ENCODE measurements at regions not wholly inside any gene's neighbourhood (a gene's known extent, or its start where the extent isn't known, plus 50 kb on each side); places are given as distances from the start of the nearest gene placed in this dataset.

DNA sequence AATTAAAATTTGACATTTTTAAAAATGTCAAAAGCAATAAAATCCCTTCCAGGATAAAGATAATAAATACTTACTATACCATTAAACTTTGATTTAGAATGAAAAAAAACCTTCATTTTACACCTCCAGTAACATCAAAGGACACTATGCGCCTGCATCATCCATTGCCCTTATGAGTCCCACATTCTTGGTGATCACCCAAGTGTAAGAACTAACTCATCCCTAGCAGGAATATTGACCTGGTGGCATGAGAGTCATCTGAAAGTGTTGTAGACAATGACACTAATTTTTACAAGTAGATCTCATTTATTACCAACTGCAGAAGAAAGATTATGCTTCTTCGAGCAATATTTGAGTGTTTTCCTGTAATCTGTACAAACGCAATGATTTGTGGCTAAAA is 1128.9 kb downstream of the EFNB2 start:
- Mint-ChIP-seq H3K9me3 (peaks cover 8% of the 10 kb centered on the region), H3K4me1 (no peaks in the 10 kb centered on the region), H3K27me3 (no peaks in the 10 kb centered on the region), H3K36me3 (ENCODE audit: insufficient read depth) (no peaks in the 10 kb centered on the region), H3K4me3 (no peak overlapping the region), H3K27ac (ENCODE audit: low read depth) (no peak overlapping the region)
- DNase-seq (ENCODE audit: low spot score in 2 of 2) (no peak), ATAC-seq (replicated peaks; ENCODE audit: extremely low read depth, poor library complexity, severe bottlenecking) (no peak)

DNA sequence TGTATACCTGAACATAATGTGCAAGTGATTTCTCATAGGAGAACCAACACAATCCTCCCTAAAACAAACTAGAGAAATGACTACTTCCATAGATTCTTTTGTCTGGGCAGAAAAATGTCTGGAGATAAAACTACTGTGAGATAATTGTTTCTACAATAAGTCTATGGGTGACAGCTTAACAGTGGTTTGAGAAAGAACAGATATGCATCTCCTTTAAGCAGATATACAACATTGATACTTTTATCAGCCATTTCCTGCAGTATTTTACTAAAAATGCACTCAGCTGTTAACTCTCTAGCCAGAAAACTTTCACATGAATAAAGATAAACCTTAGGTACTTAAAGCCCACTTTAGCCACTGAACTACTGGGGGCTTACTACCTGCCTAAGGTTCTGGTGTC is 1132.4 kb downstream of the EFNB2 start:
- H3K36me3 Mint-ChIP-seq (ENCODE audit: insufficient read depth) = no peaks in the 10 kb centered on the region
- H3K4me3 Mint-ChIP-seq = no peak overlapping the region
- no peaks in the 10 kb centered on the region for H3K4me1 Mint-ChIP-seq
- H3K9me3 Mint-ChIP-seq = peaks cover 5% of the 10 kb centered on the region
- H3K27ac Mint-ChIP-seq (ENCODE audit: low read depth) = no peak overlapping the region
- no peaks in the 10 kb centered on the region for H3K27me3 Mint-ChIP-seq
- ATAC-seq (replicated peaks; ENCODE audit: extremely low read depth, poor library complexity, severe bottlenecking) (no peak), DNase-seq (ENCODE audit: low spot score in 2 of 2) (no peak)

- H3K27ac Mint-ChIP-seq (ENCODE audit: low read depth) = no peak overlapping the region
- no peaks in the 10 kb centered on the region for H3K27me3 Mint-ChIP-seq
- DNase-seq (ENCODE audit: low spot score in 2 of 2) = no peak
- H3K4me1 Mint-ChIP-seq = no peaks in the 10 kb centered on the region
- H3K9me3 Mint-ChIP-seq = peaks cover 9% of the 10 kb centered on the region
- no peak for ATAC-seq (replicated peaks; ENCODE audit: extremely low read depth, poor library complexity, severe bottlenecking)
- H3K4me3 Mint-ChIP-seq = no peak overlapping the region
- H3K36me3 Mint-ChIP-seq (ENCODE audit: insufficient read depth) = no peaks in the 10 kb centered on the region
Measured at GRCh38 chr13:105395041-105395440, 1140.4 kb downstream of the EFNB2 start.

DNA sequence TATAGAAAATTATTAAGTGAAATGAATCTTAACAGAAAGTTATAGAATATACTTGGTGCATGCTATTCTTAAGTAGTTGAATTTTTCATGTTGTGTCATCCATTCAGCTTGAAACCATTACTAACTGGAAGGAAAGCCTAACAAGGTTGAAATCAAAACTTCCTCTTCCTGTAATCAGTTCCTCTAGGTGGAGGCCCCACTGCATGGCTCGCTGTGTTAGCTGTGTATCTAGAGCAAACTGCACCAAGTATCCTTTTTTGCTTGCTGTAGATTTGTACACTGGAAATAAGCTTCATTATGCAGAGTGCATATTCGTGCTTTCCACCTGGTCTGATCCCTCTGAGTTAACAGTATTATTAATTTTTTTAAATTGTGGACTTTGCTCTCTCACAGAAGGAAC is 1146.1 kb downstream of the EFNB2 start:
- H3K36me3 Mint-ChIP-seq (ENCODE audit: insufficient read depth) = no peaks in the 10 kb centered on the region
- DNase-seq (ENCODE audit: low spot score in 2 of 2) = no peak
- no peak overlapping the region for H3K27ac Mint-ChIP-seq (ENCODE audit: low read depth)
- no peaks in the 10 kb centered on the region for H3K4me1 Mint-ChIP-seq
- H3K4me3 Mint-ChIP-seq = no peak overlapping the region
- no peaks in the 10 kb centered on the region for H3K27me3 Mint-ChIP-seq
- ATAC-seq (replicated peaks; ENCODE audit: extremely low read depth, poor library complexity, severe bottlenecking) = no peak
- H3K9me3 Mint-ChIP-seq = peaks cover 9% of the 10 kb centered on the region

DNA sequence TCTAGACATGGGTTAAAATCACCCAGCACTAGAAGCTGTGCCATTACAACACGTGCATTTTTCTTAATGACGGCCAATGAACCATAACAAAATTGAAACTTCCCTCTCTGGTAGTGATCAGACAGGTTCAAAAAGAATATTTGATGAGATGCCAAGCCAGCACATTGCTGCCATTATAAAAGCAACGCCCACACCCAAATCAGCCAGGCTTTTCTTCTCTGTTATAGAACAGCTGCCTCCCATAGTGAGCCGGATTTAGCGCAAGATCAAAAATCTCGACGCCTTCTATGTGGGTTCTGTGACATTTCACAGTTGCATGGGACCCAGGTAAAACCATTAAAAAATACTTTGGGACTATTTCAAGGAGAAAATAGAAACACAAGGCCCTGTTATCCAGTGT is 1158.0 kb downstream of the EFNB2 start:
- H3K4me3 Mint-ChIP-seq = no peak overlapping the region
- DNase-seq (ENCODE audit: low spot score in 2 of 2) (no peak), ATAC-seq (replicated peaks; ENCODE audit: extremely low read depth, poor library complexity, severe bottlenecking) (no peak)
- no peak overlapping the region for H3K27ac Mint-ChIP-seq (ENCODE audit: low read depth)
- peaks cover 4% of the 10 kb centered on the region for H3K9me3 Mint-ChIP-seq
- H3K27me3 Mint-ChIP-seq = no peaks in the 10 kb centered on the region
- H3K4me1 Mint-ChIP-seq = no peaks in the 10 kb centered on the region
- H3K36me3 Mint-ChIP-seq (ENCODE audit: insufficient read depth) = no peaks in the 10 kb centered on the region

- Mint-ChIP-seq H3K9me3 (peaks cover 5% of the 10 kb centered on the region), H3K27me3 (no peaks in the 10 kb centered on the region), H3K36me3 (ENCODE audit: insufficient read depth) (no peaks in the 10 kb centered on the region), H3K4me1 (no peaks in the 10 kb centered on the region), H3K4me3 (no peak overlapping the region), H3K27ac (ENCODE audit: low read depth) (no peak overlapping the region)
- DNase-seq (ENCODE audit: low spot score in 2 of 2) = no peak
- no peak for ATAC-seq (replicated peaks; ENCODE audit: extremely low read depth, poor library complexity, severe bottlenecking)
Measured at GRCh38 chr13:105370011-105370650, 1165.3 kb downstream of the EFNB2 start.

- no peaks in the 10 kb centered on the region for H3K27me3 Mint-ChIP-seq
- no peak for DNase-seq (ENCODE audit: low spot score in 2 of 2)
- no peaks in the 10 kb centered on the region for H3K36me3 Mint-ChIP-seq (ENCODE audit: insufficient read depth)
- H3K27ac Mint-ChIP-seq (ENCODE audit: low read depth) = no peak overlapping the region
- no peaks in the 10 kb centered on the region for H3K4me1 Mint-ChIP-seq
- peaks cover 5% of the 10 kb centered on the region for H3K9me3 Mint-ChIP-seq
- ATAC-seq (replicated peaks; ENCODE audit: extremely low read depth, poor library complexity, severe bottlenecking) = no peak
- no peak overlapping the region for H3K4me3 Mint-ChIP-seq
Measured at GRCh38 chr13:105368781-105369180, 1166.7 kb downstream of the EFNB2 start.

DNA sequence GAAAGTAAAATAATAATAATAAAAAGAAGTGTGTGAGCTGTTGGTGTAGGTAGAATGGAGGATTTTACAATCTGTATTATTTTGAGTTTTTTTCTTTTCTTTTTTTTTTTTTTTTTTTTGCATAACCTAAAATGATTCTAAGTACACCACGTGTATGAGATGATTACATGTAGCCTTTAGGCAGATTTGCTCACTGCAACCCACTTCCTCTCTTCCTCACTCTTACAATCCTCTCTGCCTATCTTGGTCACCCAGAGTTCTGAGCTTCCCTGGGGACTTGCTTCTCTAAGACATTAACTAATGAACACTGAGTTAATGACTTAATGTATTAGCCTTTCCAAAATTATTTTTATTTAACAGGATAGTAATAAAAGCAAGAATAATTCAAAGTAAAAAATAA is 1169.6 kb downstream of the EFNB2 start:
- Mint-ChIP-seq H3K4me1 (no peaks in the 10 kb centered on the region), H3K4me3 (no peak overlapping the region), H3K27ac (ENCODE audit: low read depth) (no peak overlapping the region), H3K36me3 (ENCODE audit: insufficient read depth) (peaks cover 4% of the 10 kb centered on the region), H3K27me3 (no peaks in the 10 kb centered on the region), H3K9me3 (no peaks in the 10 kb centered on the region)
- DNase-seq (ENCODE audit: low spot score in 2 of 2) = no peak
- no peak for ATAC-seq (replicated peaks; ENCODE audit: extremely low read depth, poor library complexity, severe bottlenecking)

- Mint-ChIP-seq H3K4me1 (no peaks in the 10 kb centered on the region), H3K9me3 (no peaks in the 10 kb centered on the region), H3K4me3 (no peak overlapping the region), H3K27me3 (no peaks in the 10 kb centered on the region), H3K27ac (ENCODE audit: low read depth) (no peak overlapping the region), H3K36me3 (ENCODE audit: insufficient read depth) (peaks cover 4% of the 10 kb centered on the region)
- DNase-seq (ENCODE audit: low spot score in 2 of 2) (no peak), ATAC-seq (replicated peaks; ENCODE audit: extremely low read depth, poor library complexity, severe bottlenecking) (no peak)
Measured at GRCh38 chr13:105365021-105365550, 1170.4 kb downstream of the EFNB2 start.

DNA sequence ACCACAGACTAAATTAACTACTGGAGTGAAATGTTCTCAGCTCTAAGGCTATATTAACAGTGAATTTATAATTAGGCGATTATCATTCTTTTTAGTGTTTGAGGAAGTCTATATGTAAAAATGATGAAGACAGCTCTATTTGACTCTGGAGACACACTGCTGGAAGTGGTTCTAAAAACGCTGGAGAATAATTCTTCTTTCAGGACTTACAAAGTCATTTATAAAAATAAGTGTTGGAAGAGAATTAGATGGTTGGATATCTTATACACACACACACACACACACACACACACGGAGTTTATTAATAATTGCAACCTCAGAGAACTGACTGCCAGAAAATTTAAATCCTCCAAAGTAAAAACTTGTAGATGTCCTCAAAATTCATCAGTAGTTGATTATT is 1171.3 kb downstream of the EFNB2 start:
- no peaks in the 10 kb centered on the region for H3K27me3 Mint-ChIP-seq
- no peaks in the 10 kb centered on the region for H3K9me3 Mint-ChIP-seq
- no peak overlapping the region for H3K27ac Mint-ChIP-seq (ENCODE audit: low read depth)
- H3K36me3 Mint-ChIP-seq (ENCODE audit: insufficient read depth) = peaks cover 4% of the 10 kb centered on the region
- H3K4me1 Mint-ChIP-seq = no peaks in the 10 kb centered on the region
- no peak for DNase-seq (ENCODE audit: low spot score in 2 of 2)
- no peak overlapping the region for H3K4me3 Mint-ChIP-seq
- ATAC-seq (replicated peaks; ENCODE audit: extremely low read depth, poor library complexity, severe bottlenecking) = no peak

- no peaks in the 10 kb centered on the region for H3K9me3 Mint-ChIP-seq
- DNase-seq (ENCODE audit: low spot score in 2 of 2) = no peak
- no peak for ATAC-seq (replicated peaks; ENCODE audit: extremely low read depth, poor library complexity, severe bottlenecking)
Measured at GRCh38 chr13:105363261-105364190, 1171.9 kb downstream of the EFNB2 start.

DNA sequence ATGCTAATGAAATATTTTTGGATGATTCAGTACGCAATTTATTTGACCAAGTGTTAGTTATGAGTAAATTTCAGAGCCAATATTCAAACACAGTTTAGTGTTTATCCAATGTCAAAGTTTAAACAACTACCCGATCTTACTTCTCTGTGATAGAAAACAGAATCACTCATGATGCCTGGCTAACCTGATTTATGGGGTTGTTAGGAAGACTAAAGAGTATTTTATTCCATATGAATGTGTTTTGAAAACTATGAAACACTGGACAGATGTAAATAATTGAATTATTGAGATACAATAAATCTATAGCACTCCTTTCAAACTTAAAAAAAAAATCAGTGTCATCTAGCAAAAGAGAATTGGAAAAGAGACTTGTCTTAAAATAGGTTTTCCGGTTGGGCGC is 1181.8 kb downstream of the EFNB2 start:
- H3K9me3 Mint-ChIP-seq = peaks cover 6% of the 10 kb centered on the region
- H3K4me1 Mint-ChIP-seq = no peaks in the 10 kb centered on the region

More at GRCh38 chr13:105363261-105364190, 1171.9 kb downstream of the EFNB2 start:
- Mint-ChIP-seq H3K27ac (ENCODE audit: low read depth) (no peak overlapping the region), H3K36me3 (ENCODE audit: insufficient read depth) (peaks cover 4% of the 10 kb centered on the region), H3K4me1 (no peaks in the 10 kb centered on the region), H3K4me3 (no peak overlapping the region), H3K27me3 (no peaks in the 10 kb centered on the region)

More for the DNA sequence above, 1181.8 kb downstream of the EFNB2 start:
- no peak overlapping the region for H3K4me3 Mint-ChIP-seq
- no peak for DNase-seq (ENCODE audit: low spot score in 2 of 2)
- no peak for ATAC-seq (replicated peaks; ENCODE audit: extremely low read depth, poor library complexity, severe bottlenecking)
- H3K27ac Mint-ChIP-seq (ENCODE audit: low read depth) = no peak overlapping the region
- H3K27me3 Mint-ChIP-seq = no peaks in the 10 kb centered on the region
- peaks cover 3% of the 10 kb centered on the region for H3K36me3 Mint-ChIP-seq (ENCODE audit: insufficient read depth)

Data from central memory CD8-positive, alpha-beta T cell (primary cell).